WERI-Rb-1 (cell line): ENCODE measurements at regions not wholly inside any gene's neighbourhood (a gene's known extent, or its start where the extent isn't known, plus 50 kb on each side); places are given as distances from the start of the nearest gene placed in this dataset.

ENCODE experiments used
- DNase-seq: peaks from one replicate; pipeline ENCODE4 v3.0.0-alpha.2; 2020
- H3K27ac ChIP-seq: fragments of 250-450 bp; sonication (Bioruptor Pico); 2 replicates; pipeline ENCODE4 v1.5.1; 2020; ENCODE audit warnings: mild to moderate bottlenecking, moderate library complexity
- H3K27me3 ChIP-seq: fragments of 250-450 bp; sonication (Bioruptor Pico); 2 replicates; pipeline ENCODE4 v1.5.1; 2021; ENCODE audit warnings: mild to moderate bottlenecking, low read depth, moderate library complexity; ENCODE audit not compliant: insufficient read depth, severe bottlenecking
- H3K36me3 ChIP-seq: fragments of 250-450 bp; sonication (Bioruptor Pico); 2 replicates; pipeline ENCODE4 v1.5.1; 2020; ENCODE audit warnings: mild to moderate bottlenecking, moderate library complexity
- H3K4me3 ChIP-seq: 2 replicates; pipeline ENCODE4 v1.5.1; 2011; ENCODE audit warnings: low read depth, mild to moderate bottlenecking, control low read depth, low read length
- H3K9me3 ChIP-seq: fragments of 250-450 bp; sonication (Bioruptor Pico); 2 replicates; pipeline ENCODE4 v1.5.1; 2021; ENCODE audit warnings: mild to moderate bottlenecking, moderate library complexity; ENCODE audit not compliant: severe bottlenecking
- CTCF ChIP-seq: IDR thresholded peaks from 2 replicates; pipeline ENCODE4 v1.5.1; 2011; ENCODE audit warnings: low read depth, mild to moderate bottlenecking, control low read depth, inconsistent platforms, low read length

- Histone ChIP-seq H3K36me3 (no peaks in the 10 kb centered on the region), H3K27me3 (peaks cover 34% of the 10 kb centered on the region), H3K27ac (no peak overlapping the region), H3K9me3 (no peaks in the 10 kb centered on the region), H3K4me3 (no peak overlapping the region)
- TF ChIP-seq CTCF: no peak
- no peak for DNase-seq
Measured at GRCh38 chr13:100803091-100803490, 128.5 kb upstream of the TMTC4 start.

GRCh38 chr13:100800283-100800875 is 125.8 kb upstream of the TMTC4 start:
- Histone ChIP-seq H3K4me3 (no peak overlapping the region), H3K27me3 (peaks cover 9% of the 10 kb centered on the region), H3K36me3 (no peaks in the 10 kb centered on the region), H3K9me3 (no peaks in the 10 kb centered on the region), H3K27ac (no peak overlapping the region)
- DNase-seq: no peak
- TF ChIP-seq CTCF: no peak

GRCh38 chr13:100798739-100799361 is 124.3 kb upstream of the TMTC4 start:
- Histone ChIP-seq H3K36me3 (no peaks in the 10 kb centered on the region), H3K27me3 (no peaks in the 10 kb centered on the region)
- no peak for DNase-seq

GRCh38 chr13:100797921-100798320 is 123.3 kb upstream of the TMTC4 start:
- no peak for TF ChIP-seq CTCF
- no peaks in the 10 kb centered on the region for H3K27me3 ChIP-seq
- DNase-seq: no peak
- H3K36me3 ChIP-seq: no peaks in the 10 kb centered on the region
- no peak overlapping the region for H3K4me3 ChIP-seq
- peaks cover 12% of the 10 kb centered on the region for H3K9me3 ChIP-seq
- no peak overlapping the region for H3K27ac ChIP-seq

More at GRCh38 chr13:100798739-100799361, 124.3 kb upstream of the TMTC4 start:
- H3K9me3 ChIP-seq: peaks cover 3% of the 10 kb centered on the region
- no peak overlapping the region for H3K4me3 ChIP-seq
- H3K27ac ChIP-seq: no peak overlapping the region
- TF ChIP-seq CTCF: no peak

GRCh38 chr13:100796463-100796862 is 121.9 kb upstream of the TMTC4 start:
- DNase-seq: no peak
- TF ChIP-seq CTCF: no peak
- H3K4me3 ChIP-seq: no peak overlapping the region
- no peaks in the 10 kb centered on the region for H3K27me3 ChIP-seq
- H3K27ac ChIP-seq: no peak overlapping the region
- H3K36me3 ChIP-seq: no peaks in the 10 kb centered on the region
- peaks cover 12% of the 10 kb centered on the region for H3K9me3 ChIP-seq

- no peak overlapping the region for H3K27ac ChIP-seq
- peaks cover 12% of the 10 kb centered on the region for H3K9me3 ChIP-seq
- H3K36me3 ChIP-seq: no peaks in the 10 kb centered on the region
- H3K27me3 ChIP-seq: no peaks in the 10 kb centered on the region
- DNase-seq: no peak
- H3K4me3 ChIP-seq: no peak overlapping the region
- TF ChIP-seq CTCF: no peak
Measured at GRCh38 chr13:100794575-100794974, 120.0 kb upstream of the TMTC4 start.
